ENCODE measurements at regions not wholly inside any gene's neighbourhood (a gene's known extent, or its start where the extent isn't known, plus 50 kb on each side); places are given as distances from the start of the nearest gene placed in this dataset.
A peak's percentile ranks its signal among the peaks of the same experiment; 100 is the strongest.

DNA sequence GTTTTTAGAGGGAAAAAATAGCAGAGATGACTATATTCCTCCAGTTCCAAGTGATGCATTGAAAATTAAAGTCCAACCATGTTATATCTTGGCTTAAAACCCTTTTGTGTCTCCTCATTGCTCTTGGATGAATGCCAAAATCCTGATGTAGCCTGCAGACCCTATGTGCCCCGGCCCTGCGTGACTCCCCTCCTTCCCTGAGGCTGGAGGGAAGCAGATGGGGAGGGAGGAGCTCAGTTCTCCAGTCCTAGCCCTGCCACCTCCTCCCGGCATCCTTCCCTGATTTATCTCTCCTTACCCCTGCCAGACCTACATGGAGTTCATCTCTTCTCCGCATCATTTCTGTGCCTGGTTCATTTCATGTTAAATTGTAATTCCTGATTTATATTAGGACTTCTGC, 397.4 kb downstream of the PTPRU start:
- Histone ChIP-seq H3K79me2 (ENCODE audit: low read depth) (no peaks in the 10 kb centered on the region), H3K9ac (no peak overlapping the region), H3K27ac (no peak overlapping the region), H3K4me1 (no peaks in the 10 kb centered on the region), H4K20me1 (ENCODE audit: low read depth) (no peaks in the 10 kb centered on the region), H3K36me3 (no peaks in the 10 kb centered on the region), H3K9me3 (ENCODE audit: low read depth) (no peaks in the 10 kb centered on the region), H3F3A (ENCODE audit: low read depth) (no peaks in the 10 kb centered on the region), H3K4me2 (no peak overlapping the region), H3K27me3 (no peaks in the 10 kb centered on the region), H2AFZ (replicated peaks) (no peak overlapping the region), H3K4me3 (no peak overlapping the region)
- Mint-ChIP-seq H3K9me3 (no peaks in the 10 kb centered on the region), H3K36me3 (no peaks in the 10 kb centered on the region), H3K4me1 (peaks cover 17% of the 10 kb centered on the region), H3K27ac (peak overlapping the region; percentile 67), H3K27me3 (ENCODE audit: insufficient read depth, low read depth) (peaks cover 5% of the 10 kb centered on the region), H3K4me3 (no peak overlapping the region)
- TF ChIP-seq EZH2 (IDR thresholded peaks at IDR 0.05) (no peak), EZH2phosphoT487 (IDR thresholded peaks at IDR 0.05) (no peak)
- TF ChIP-seq, protein P1, sequence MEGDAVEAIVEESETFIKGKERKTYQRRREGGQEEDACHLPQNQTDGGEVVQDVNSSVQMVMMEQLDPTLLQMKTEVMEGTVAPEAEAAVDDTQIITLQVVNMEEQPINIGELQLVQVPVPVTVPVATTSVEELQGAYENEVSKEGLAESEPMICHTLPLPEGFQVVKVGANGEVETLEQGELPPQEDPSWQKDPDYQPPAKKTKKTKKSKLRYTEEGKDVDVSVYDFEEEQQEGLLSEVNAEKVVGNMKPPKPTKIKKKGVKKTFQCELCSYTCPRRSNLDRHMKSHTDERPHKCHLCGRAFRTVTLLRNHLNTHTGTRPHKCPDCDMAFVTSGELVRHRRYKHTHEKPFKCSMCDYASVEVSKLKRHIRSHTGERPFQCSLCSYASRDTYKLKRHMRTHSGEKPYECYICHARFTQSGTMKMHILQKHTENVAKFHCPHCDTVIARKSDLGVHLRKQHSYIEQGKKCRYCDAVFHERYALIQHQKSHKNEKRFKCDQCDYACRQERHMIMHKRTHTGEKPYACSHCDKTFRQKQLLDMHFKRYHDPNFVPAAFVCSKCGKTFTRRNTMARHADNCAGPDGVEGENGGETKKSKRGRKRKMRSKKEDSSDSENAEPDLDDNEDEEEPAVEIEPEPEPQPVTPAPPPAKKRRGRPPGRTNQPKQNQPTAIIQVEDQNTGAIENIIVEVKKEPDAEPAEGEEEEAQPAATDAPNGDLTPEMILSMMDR (IDR thresholded peaks at IDR 0.05) = no peak
- DNase-seq (ENCODE audit: low spot score) = no peak

DNA sequence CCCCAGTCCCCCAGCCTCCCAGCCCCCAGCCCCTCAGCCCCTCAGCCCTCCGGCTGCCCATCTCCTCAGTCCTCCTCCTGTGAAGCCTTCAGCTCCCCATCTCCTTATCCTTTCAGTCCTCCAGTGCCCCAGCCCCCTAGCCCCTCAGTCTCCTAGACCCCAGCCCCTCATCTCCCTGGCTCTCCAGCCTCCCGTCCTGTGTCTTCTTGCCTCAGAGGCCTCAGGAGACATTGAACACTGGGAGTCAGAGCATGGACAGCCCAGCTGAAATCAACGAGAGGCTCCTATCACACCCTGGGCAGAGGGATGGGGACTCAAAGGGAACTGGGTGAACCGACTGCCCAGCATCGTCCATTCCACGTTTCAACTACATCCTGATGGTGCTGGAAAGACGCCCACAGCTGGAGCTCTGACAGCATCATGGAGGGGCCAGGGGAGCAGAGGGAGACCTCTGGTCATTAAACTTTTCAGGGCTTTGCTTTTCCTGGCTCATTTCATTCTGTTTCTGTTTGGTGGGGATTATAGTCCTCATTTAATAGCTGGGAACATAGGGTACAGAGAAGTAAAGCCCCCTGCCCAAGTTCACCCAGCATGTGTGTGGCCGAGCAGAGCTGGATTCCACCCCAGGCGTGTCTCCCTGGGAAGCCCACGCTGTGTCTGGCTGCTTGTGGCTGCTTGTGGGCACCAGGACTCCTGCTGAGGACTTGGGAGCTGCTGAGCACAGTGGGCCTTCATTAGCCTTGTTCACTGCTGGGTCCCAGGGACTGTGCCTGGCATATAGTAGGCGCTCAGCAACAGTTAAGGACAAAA, 396.7 kb downstream of the PTPRU start:
- no peak overlapping the region for H3K27ac ChIP-seq
- no peaks in the 10 kb centered on the region for H3K79me2 ChIP-seq (ENCODE audit: low read depth)
- TF ChIP-seq, protein P1 (IDR thresholded peaks at IDR 0.05) = no peak
- TF ChIP-seq EZH2 (IDR thresholded peaks at IDR 0.05) (no peak), EZH2phosphoT487 (IDR thresholded peaks at IDR 0.05) (no peak)
- H3K27me3 Mint-ChIP-seq (ENCODE audit: insufficient read depth, low read depth) = peaks cover 7% of the 10 kb centered on the region
- no peak overlapping the region for H3K4me2 ChIP-seq
- no peaks in the 10 kb centered on the region for H3F3A ChIP-seq (ENCODE audit: low read depth)
- no peaks in the 10 kb centered on the region for H3K9me3 ChIP-seq (ENCODE audit: low read depth)
- no peaks in the 10 kb centered on the region for H4K20me1 ChIP-seq (ENCODE audit: low read depth)
- no peaks in the 10 kb centered on the region for H3K36me3 ChIP-seq
- no peak overlapping the region for H3K27ac Mint-ChIP-seq
- peaks cover 17% of the 10 kb centered on the region for H3K4me1 Mint-ChIP-seq
- no peaks in the 10 kb centered on the region for H3K4me1 ChIP-seq
- no peak overlapping the region for H3K4me3 ChIP-seq
- H3K9ac ChIP-seq = no peak overlapping the region
- no peaks in the 10 kb centered on the region for H3K36me3 Mint-ChIP-seq
- DNase-seq (ENCODE audit: low spot score) = no peak
- H3K27me3 ChIP-seq = no peaks in the 10 kb centered on the region
- no peak overlapping the region for H3K4me3 Mint-ChIP-seq
- no peak overlapping the region for H2AFZ ChIP-seq (replicated peaks)
- no peaks in the 10 kb centered on the region for H3K9me3 Mint-ChIP-seq

DNA sequence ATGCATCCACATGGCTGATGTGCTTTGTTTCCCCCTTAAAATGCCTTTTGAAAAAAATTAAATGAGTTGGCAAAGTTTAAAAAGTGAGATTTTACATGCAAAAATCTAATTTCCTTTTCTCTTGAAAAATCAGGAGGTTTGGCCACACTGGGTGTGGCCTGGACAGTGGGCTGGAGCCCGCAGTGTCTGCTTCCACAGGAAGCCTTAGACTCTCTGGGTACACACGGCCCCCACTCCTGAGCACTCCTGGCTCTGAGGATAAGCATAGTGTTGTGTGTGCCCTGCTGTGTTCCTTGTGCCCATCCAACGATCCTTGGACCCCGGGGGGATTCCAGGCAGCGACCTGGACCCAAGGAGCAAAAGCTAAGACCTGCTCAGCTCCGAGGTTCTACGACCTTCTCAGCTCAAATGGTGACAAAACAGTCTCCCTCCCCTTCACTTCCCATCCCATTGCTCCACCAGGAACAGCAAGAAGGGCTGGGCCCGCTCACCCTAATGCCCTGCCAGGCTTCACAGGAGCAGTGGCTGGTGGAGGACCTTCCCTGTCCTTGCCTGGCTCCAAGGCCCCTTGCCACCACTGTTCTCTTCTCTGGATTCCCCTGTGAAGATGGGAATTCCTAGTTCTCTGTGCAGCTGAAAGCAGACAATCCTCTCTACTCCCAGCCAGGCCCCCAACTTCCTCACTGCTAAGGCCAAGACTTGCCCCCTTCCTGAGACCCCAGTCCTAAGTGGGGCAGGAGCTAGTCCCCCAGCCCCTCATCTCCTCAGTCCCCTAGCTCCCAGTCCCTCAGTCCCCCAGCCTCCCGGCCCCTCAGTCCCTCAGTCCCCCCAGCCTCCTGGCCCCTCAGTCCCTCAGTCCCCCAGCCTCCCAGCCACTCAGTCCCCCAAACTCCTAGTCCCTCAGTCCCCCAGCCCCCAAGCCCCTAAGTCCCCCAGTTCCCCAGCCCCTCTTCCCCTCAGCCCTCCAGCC, 395.8 kb downstream of the PTPRU start:
- DNase-seq (ENCODE audit: low spot score) = no peak
- Histone ChIP-seq H3K36me3 (no peaks in the 10 kb centered on the region), H3K9ac (no peak overlapping the region), H3K9me3 (ENCODE audit: low read depth) (no peaks in the 10 kb centered on the region), H3F3A (ENCODE audit: low read depth) (no peaks in the 10 kb centered on the region), H3K27ac (no peak overlapping the region), H3K4me2 (no peak overlapping the region), H3K79me2 (ENCODE audit: low read depth) (no peaks in the 10 kb centered on the region), H2AFZ (replicated peaks) (peak overlapping the region; percentile 34), H3K4me1 (no peaks in the 10 kb centered on the region), H3K4me3 (no peak overlapping the region), H4K20me1 (ENCODE audit: low read depth) (no peaks in the 10 kb centered on the region), H3K27me3 (no peaks in the 10 kb centered on the region)
- H3K27me3 Mint-ChIP-seq (ENCODE audit: insufficient read depth, low read depth) = peaks cover 7% of the 10 kb centered on the region
- no peaks in the 10 kb centered on the region for H3K36me3 Mint-ChIP-seq
- no peaks in the 10 kb centered on the region for H3K9me3 Mint-ChIP-seq
- TF ChIP-seq, protein P1 (IDR thresholded peaks at IDR 0.05) = no peak
- TF ChIP-seq EZH2phosphoT487 (IDR thresholded peaks at IDR 0.05) = no peak
- no peak for TF ChIP-seq EZH2 (IDR thresholded peaks at IDR 0.05)
- H3K4me1 Mint-ChIP-seq = peaks cover 17% of the 10 kb centered on the region
- H3K27ac Mint-ChIP-seq = peak overlapping the region; percentile 77
- H3K4me3 Mint-ChIP-seq = no peak overlapping the region

All from neural progenitor cell (in vitro differentiated cells).